ENCODE measurements at regions not wholly inside any gene's neighbourhood (a gene's known extent, or its start where the extent isn't known, plus 50 kb on each side); places are given as distances from the start of the nearest gene placed in this dataset.

DNA sequence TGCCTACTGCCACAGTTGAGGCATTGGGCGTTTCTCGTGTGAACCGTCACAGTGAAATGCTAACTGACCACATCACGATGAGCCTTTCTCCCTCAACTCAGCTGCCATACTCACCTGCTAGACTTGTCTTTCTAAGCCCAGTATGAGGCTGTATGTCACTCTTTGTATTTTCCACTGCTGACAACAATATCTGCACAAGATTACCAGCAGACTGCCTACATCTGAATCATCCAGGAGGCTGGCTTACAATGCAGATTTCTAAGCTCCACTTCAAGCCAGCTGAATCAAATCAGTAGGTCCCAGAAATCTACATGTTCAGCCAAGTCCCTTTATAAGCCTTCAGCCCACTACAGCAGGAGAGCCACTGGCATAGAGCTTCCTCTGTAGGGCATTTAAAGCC lies 355.0 kb upstream of the DUSP10 start:
- in situ Hi-C loops (cut with MboI; ENCODE audit: low pct_unique_long_range_greater_than_20kb, low sequenced_read_pairs): no loop called here
- no peak for DNase-seq

- DNase-seq: no peak
- in situ Hi-C loops (cut with MboI; ENCODE audit: low pct_unique_long_range_greater_than_20kb, low sequenced_read_pairs): no loop called here
These were observed 354.5 kb upstream of the DUSP10 start for GRCh38 chr1:222096476-222096772.

GRCh38 chr1:222095606-222096475 lies 354.0 kb upstream of the DUSP10 start:
- peak; percentile 55 for DNase-seq
- in situ Hi-C loops (cut with MboI; ENCODE audit: low pct_unique_long_range_greater_than_20kb, low sequenced_read_pairs): no loop called here

DNA sequence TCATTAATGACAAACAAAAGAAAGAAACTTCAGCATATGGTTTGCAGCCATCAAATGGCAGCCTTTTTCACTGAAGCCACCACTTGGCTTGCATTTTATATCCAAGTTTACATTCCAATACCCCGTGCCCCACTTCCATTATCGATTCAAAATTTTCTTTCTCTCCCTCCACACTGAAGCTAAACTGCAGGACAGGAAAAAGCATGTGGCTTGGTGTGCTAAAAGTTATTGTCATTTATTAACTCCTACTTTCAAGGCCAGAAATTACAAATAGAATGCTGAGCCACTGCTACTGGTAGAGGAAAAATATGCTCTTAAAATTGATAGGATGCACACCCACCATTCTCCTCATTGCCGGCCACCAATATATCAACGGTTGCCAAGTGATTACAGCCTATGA lies 351.6 kb upstream of the DUSP10 start:
- DNase-seq: no peak
- in situ Hi-C loops (cut with MboI; ENCODE audit: low pct_unique_long_range_greater_than_20kb, low sequenced_read_pairs): no loop called here

- in situ Hi-C loops (cut with MboI; ENCODE audit: low pct_unique_long_range_greater_than_20kb, low sequenced_read_pairs): no loop called here
- DNase-seq: no peak
These were observed 348.2 kb upstream of the DUSP10 start for GRCh38 chr1:222090103-222090502.

DNA sequence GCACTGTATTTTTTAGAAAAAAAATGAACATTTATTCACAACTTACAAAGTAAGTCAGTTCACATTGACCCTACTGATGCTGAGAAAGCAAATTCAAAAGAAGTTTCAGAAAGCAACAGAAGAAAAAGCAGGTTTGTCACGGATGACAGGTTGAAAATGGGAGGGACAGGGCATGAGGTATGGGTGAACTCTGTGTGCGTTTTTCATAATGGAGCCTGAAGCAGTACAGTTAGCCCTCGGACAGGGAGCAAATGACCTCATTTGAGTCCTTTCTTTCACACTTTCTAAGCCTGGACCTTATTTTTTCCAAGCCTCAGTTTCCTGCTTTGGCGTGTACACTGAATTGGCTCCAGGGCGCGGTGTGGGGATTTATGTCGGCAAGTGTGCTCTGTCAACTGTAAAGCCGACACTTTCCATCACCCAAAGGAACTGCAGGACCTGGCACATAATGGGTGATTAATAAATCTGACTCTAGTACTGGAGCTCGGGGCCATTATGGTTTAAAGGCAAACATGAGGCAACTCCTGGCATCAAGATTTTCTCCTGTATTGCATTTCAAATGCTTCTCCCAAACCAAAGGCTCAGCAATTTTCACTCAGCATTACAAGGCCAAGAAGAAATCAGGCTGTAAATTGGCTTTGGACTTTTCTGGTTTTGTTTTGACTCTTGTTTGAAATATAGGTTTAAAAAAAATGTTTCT lies 345.5 kb upstream of the DUSP10 start:
- in situ Hi-C loops (cut with MboI; ENCODE audit: low pct_unique_long_range_greater_than_20kb, low sequenced_read_pairs): no loop called here
- no peak for DNase-seq

DNA sequence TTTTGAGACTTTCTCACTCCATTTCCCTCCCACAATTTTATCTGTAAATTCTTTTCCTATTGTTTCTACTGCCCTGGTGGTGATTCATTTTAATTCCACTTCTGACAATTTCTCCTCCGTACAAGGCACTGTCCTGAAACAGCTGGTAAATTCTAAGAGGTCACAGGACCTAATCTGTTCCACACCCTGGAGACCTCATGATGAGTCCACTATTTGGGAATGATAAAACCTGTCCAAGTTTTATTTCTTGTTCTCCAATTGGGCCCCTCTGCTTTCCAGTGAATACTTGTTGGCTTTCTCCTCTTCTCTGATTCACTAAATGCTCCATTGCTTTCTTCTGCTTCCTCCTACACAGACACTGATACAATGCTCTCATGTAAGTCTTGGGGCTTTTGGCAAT lies 343.1 kb upstream of the DUSP10 start:
- in situ Hi-C loops (cut with MboI; ENCODE audit: low pct_unique_long_range_greater_than_20kb, low sequenced_read_pairs): no loop called here
- no peak for DNase-seq

DNA sequence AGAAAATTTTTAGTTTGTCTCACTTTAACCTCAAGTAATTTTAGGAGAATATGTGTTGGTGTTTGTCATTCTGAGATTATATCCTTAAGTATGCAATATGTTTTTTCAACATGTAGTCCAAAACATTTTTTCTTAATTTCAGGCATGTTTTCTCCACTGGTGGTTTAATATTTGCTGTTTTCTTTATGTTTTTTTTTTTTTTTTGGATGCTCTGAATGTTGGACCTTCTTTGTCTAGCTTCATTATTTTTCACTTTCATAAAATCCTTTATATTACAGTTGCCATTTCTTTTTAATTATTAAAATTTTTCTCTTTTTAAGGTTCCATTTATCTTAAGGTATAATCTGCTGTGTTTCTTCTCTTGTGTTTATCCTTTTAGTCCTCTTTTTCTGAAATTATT lies 342.2 kb upstream of the DUSP10 start:
- no peak for DNase-seq
- in situ Hi-C loops (cut with MboI; ENCODE audit: low pct_unique_long_range_greater_than_20kb, low sequenced_read_pairs): no loop called here

- no peak for DNase-seq
- in situ Hi-C loops (cut with MboI; ENCODE audit: low pct_unique_long_range_greater_than_20kb, low sequenced_read_pairs): no loop called here
These were observed 340.0 kb upstream of the DUSP10 start for GRCh38 chr1:222081859-222082258.

- in situ Hi-C loops (cut with MboI; ENCODE audit: low pct_unique_long_range_greater_than_20kb, low sequenced_read_pairs): no loop called here
- DNase-seq: no peak
These were observed 337.7 kb upstream of the DUSP10 start for GRCh38 chr1:222079566-222079965.

DNA sequence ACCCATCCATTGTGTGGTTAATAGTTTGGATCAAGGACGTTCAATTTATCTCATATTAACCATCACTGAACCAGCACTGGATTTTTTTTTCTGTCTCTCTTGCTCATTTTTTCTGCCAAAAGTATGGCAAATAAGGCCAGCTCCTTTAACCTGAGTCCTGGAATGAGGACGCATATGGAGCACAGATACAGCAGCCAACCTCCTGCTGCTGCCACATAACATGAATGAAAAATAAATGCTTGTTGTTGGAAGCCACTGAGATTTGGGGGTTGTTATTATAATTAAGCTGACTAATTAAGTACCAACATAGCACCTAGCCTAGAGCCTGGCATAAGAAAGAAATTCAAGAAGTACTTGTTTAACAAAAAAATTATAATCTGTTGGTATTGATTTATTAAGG lies 335.3 kb upstream of the DUSP10 start:
- in situ Hi-C loops (cut with MboI; ENCODE audit: low pct_unique_long_range_greater_than_20kb, low sequenced_read_pairs): no loop called here
- DNase-seq: no peak

DNA sequence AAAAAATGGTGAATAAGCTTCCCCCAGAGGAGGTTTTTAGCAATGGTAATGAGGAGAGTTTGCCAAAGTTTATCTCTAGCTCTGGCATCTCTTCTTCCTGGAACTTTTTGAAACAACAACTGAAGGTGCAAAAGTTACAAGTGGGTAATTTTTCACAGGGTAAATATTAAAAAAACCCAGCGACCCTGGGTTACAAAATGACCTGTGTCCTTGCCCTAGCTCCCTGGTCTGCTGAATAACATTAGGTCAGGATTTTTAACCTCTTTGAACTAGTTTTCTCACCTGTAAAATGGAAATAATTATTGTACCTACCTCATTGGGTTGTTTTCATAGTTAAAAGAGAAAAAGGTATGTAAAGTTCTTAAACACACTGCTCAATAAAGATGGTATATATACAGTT lies 332.4 kb upstream of the DUSP10 start:
- in situ Hi-C loops (cut with MboI; ENCODE audit: low pct_unique_long_range_greater_than_20kb, low sequenced_read_pairs): no loop called here
- DNase-seq: no peak

- in situ Hi-C loops (cut with MboI; ENCODE audit: low pct_unique_long_range_greater_than_20kb, low sequenced_read_pairs): no loop called here
- no peak for DNase-seq
These were observed 331.6 kb upstream of the DUSP10 start for GRCh38 chr1:222073307-222073995.

DNA sequence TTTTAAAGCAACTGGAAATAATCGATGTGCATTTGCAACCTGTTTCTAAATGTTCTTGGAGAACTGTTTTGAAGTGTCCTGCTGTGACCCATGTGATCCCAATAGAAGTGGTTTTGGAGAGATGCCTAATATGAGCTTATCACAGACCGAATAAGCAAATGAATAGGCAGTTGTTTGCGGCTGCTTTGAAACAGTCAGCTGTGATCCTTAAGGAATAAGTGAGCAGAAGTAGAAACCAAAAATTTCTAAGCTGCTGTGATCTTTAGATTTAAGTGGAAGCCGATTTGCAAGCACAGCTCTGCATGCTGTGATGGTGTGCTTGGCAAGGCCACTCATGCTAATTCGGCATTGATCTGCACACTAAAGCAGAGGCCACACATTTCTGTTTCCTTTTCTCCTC lies 329.5 kb upstream of the DUSP10 start:
- in situ Hi-C loops (cut with MboI; ENCODE audit: low pct_unique_long_range_greater_than_20kb, low sequenced_read_pairs): no loop called here
- no peak for DNase-seq

DNA sequence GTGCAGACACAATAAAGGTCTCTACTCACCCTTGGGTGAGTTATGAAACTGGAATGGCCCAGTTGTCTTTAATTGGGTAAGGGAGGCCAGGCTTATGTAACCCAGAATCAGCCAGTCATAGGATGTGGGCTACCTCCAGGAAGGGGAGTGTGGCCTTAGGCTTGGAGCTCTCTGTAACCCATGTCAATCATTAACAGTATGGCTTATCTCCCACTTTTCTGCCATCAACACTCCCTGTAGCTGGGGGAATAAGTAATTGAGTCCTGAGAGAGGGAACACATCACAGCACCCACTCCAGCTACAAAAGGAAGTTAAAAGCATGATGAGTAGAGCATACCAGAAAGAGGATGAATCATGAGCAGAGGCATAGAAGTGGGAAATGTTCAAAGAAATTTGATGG lies 327.0 kb upstream of the DUSP10 start:
- DNase-seq: no peak
- in situ Hi-C loops (cut with MboI; ENCODE audit: low pct_unique_long_range_greater_than_20kb, low sequenced_read_pairs): no loop called here

- in situ Hi-C loops (cut with MboI; ENCODE audit: low pct_unique_long_range_greater_than_20kb, low sequenced_read_pairs): no loop called here
- no peak for DNase-seq
These were observed 326.2 kb upstream of the DUSP10 start for GRCh38 chr1:222068101-222068500.

- no peak for DNase-seq
- in situ Hi-C loops (cut with MboI; ENCODE audit: low pct_unique_long_range_greater_than_20kb, low sequenced_read_pairs): no loop called here
These were observed 324.6 kb upstream of the DUSP10 start for GRCh38 chr1:222066539-222066938.

DNA sequence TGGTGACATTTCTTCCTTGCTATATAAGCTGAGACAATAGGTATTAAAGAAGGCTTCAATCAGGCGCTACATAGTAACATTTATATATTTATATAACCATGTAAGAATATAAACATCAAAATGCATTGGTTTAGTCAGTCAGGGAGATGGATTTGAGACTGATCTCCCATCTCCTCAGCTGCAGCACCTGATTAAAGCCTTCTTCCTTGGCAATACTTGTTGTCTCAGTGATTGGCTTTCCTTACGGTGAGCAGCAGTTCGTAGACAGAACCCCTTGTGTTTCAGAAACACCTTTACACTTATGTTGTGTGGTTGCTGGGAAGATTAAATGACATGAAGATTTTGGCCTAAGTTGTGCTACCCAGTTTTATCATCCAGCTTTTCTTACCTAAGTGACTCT lies 323.3 kb upstream of the DUSP10 start:
- no peak for DNase-seq
- in situ Hi-C loops (cut with MboI; ENCODE audit: low pct_unique_long_range_greater_than_20kb, low sequenced_read_pairs): no loop called here

DNA sequence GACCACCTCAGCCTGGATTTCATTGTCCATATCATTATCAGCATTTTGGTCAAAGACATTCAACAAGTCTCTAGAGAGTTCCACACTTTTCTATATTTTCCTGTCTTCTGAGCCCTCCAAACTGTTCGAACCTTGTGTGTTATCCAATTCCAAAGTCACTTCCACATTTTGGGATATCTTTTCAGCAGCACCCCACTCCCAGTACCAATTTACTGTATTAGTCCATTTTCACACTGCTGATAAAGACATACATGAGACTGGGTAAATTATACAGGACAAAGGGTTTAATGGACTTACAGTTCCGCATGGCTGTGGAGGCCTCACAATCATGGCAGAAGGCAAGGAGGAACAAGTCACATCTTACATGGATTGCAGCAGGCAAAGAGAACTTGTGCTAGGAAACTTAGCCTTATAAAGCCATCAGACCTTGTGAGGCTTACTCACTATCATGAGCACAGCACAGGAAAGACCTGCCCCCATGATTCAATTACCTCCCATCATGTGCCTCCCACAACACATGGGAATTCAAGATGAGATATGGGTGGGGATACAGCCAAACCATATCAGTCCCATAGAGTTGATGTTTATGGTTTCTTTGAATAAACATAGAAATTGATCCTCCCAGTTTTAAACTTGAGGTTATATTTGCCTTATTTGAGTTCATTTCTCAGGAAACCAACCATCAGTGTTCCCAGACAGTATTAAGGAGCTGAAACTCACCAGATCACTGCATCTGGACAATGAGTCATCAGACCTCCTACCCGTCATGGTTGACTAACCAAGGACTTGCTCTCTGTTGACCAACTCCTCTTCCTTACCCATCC lies 322.7 kb upstream of the DUSP10 start:
- DNase-seq: no peak
- in situ Hi-C loops (cut with MboI; ENCODE audit: low pct_unique_long_range_greater_than_20kb, low sequenced_read_pairs): no loop called here

- DNase-seq: no peak
- in situ Hi-C loops (cut with MboI; ENCODE audit: low pct_unique_long_range_greater_than_20kb, low sequenced_read_pairs): no loop called here
These were observed 320.8 kb upstream of the DUSP10 start for GRCh38 chr1:222062640-222063039.

Measured in KBM-7 (cell line).